ENCODE measurements at regions not wholly inside any gene's neighbourhood (a gene's known extent, or its start where the extent isn't known, plus 50 kb on each side); places are given as distances from the start of the nearest gene placed in this dataset.

- Histone ChIP-seq H3K9ac (replicated peaks; ENCODE audit: extremely low read depth, insufficient read depth, low read length) (no peak overlapping the region), H3K9me1 (replicated peaks; ENCODE audit: control insufficient read depth, extremely low read depth, insufficient read depth, low read length) (no peaks in the 10 kb centered on the region), H4K20me1 (replicated peaks; ENCODE audit: control insufficient read depth, extremely low read depth, insufficient read depth, low read length) (no peaks in the 10 kb centered on the region), H3K27ac (ENCODE audit: insufficient read depth, low read depth, low read length) (no peak overlapping the region), H3K4me2 (ENCODE audit: insufficient read depth, low read length) (no peak overlapping the region), H3K79me2 (ENCODE audit: control insufficient read depth, insufficient read depth, low read length) (no peaks in the 10 kb centered on the region), H3K27me3 (ENCODE audit: control insufficient read depth in 2 of 2, insufficient read depth in 2 of 2, low read length in 2 of 2) (no peaks in the 10 kb centered on the region), H3K4me3 (replicated peaks in 1 of 3; ENCODE audit: insufficient read depth in 1 of 3, low read depth in 1 of 3, low read length in 3 of 3) (no peak overlapping the region), H3K4me1 (ENCODE audit: control insufficient read depth, extremely low read depth, insufficient read depth, low read length) (no peaks in the 10 kb centered on the region), H2AFZ (ENCODE audit: low read depth, low read length) (no peak overlapping the region), H3K9me3 (replicated peaks; ENCODE audit: control insufficient read depth, insufficient read depth, low read length) (no peaks in the 10 kb centered on the region), H3K36me3 (ENCODE audit: control insufficient read depth in 2 of 2, extremely low read depth in 1 of 2, insufficient read depth in 2 of 2, low read length in 2 of 2) (no peaks in the 10 kb centered on the region)
- dilution Hi-C loops (cut with MboI; ENCODE audit: extremely low pct_ligation_motif_present, low sequenced_read_pairs): no loop called here
- POLR2A ChIA-PET: no interaction called here
- TF ChIP-seq JUN (IDR thresholded peaks at IDR 0.05; ENCODE audit: borderline replicate concordance, insufficient read depth, insufficient read length, low read depth) (no peak), EZH2 (IDR thresholded peaks at IDR 0.05; ENCODE audit: borderline replicate concordance, low read depth, low read length, severe bottlenecking) (no peak), POLR2AphosphoS5 (IDR thresholded peaks at IDR 0.05; ENCODE audit: insufficient read depth, low read depth, low read length) (no peak), FOS (IDR thresholded peaks at IDR 0.05; ENCODE audit: borderline replicate concordance, insufficient read depth, low read length) (no peak), MYC (IDR thresholded peaks at IDR 0.05; ENCODE audit: low read depth, low read length) (no peak), POLR2A (IDR thresholded peaks at IDR 0.05; ENCODE audit: low read depth, low read length) (no peak), GATA2 (IDR thresholded peaks at IDR 0.05; ENCODE audit: insufficient read depth, insufficient read length, low read depth, low read length) (no peak)
- TF ChIP-seq, protein P1, sequence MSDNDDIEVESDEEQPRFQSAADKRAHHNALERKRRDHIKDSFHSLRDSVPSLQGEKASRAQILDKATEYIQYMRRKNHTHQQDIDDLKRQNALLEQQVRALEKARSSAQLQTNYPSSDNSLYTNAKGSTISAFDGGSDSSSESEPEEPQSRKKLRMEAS (IDR thresholded peaks at IDR 0.05; ENCODE audit: insufficient read depth, insufficient read length): no peak
- TF ChIP-seq, protein P2, sequence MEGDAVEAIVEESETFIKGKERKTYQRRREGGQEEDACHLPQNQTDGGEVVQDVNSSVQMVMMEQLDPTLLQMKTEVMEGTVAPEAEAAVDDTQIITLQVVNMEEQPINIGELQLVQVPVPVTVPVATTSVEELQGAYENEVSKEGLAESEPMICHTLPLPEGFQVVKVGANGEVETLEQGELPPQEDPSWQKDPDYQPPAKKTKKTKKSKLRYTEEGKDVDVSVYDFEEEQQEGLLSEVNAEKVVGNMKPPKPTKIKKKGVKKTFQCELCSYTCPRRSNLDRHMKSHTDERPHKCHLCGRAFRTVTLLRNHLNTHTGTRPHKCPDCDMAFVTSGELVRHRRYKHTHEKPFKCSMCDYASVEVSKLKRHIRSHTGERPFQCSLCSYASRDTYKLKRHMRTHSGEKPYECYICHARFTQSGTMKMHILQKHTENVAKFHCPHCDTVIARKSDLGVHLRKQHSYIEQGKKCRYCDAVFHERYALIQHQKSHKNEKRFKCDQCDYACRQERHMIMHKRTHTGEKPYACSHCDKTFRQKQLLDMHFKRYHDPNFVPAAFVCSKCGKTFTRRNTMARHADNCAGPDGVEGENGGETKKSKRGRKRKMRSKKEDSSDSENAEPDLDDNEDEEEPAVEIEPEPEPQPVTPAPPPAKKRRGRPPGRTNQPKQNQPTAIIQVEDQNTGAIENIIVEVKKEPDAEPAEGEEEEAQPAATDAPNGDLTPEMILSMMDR (IDR thresholded peaks at IDR 0.05; ENCODE audit: extremely low read depth in 1 of 2, insufficient read depth in 1 of 2, low read depth in 1 of 2, low read length in 2 of 2): no peak
- CTCF ChIA-PET: no interaction called here
- FAIRE-seq (no peak), DNase-seq (ENCODE audit: low read depth, low spot score) (no peak)
- BruUV-seq (replicated peaks): no TSS peak
- intact Hi-C loops (cut with micrococcal nuclease): no loop called here
These were observed 74.9 kb downstream of the MAGEB10 start for GRCh38 chrX:27882695-27883094.
